Caki2 (cell line): ENCODE measurements at regions not wholly inside any gene's neighbourhood (a gene's known extent, or its start where the extent isn't known, plus 50 kb on each side); places are given as distances from the start of the nearest gene placed in this dataset.
"Not testable (repeated sequence)": the region's sequence is repeated elsewhere in the genome, so short reads cannot be mapped to it uniquely, and the experiment has no call there.

ENCODE experiments used
- DNase-seq: peaks from one replicate; pipeline ENCODE4 v3.0.0-alpha.2; 2015; ENCODE audit warnings: low read depth
- in situ Hi-C: cut with HindIII; loops from 2 replicates; pipeline ENCODE4 v1.10.0; 2016; ENCODE audit warnings: low sequenced_read_pairs, low pct_unique_long_range_greater_than_20kb, mixed read lengths

DNA sequence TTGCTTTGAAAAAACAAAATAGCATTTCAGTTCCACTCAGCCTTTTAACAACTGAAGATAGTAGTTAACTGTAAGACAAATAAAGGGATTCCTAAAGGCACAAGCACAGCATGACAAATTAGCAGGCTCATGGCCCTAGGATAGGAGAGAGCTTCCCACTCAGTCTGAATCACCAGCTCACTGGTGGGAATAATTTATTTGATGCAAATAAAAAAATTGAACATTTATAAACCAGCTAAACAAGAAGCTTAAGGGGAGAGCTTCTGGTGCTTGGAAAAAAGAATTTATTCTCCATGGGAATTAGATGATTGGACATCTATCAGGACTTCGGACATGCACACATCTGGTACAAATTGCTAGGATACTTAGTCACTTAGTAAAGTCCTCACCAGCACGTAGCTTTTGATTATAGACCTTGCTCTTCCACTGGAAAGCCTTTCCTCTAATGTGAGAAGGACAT is 294.1 kb upstream of the TNC start:
- DNase-seq, result no peak
- in situ Hi-C loops, result no loop called here

DNA sequence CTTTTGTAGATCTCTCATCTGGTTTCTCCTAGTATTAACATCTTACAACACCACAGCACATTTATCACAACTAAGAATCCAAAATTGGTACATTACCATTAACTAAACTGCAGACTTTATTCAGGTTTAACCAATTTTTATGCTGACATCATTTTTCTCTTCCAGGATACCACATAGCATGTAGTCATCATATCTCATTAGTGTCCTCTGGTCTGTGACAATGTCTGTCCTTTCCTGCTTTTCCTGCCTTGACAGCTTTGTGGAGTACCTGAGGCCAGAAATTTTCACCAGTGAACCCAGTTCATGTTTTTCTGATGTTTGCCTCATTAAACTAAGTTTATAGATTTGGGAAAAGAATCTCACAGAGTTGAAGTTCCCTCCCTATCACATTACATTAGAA is 294.7 kb upstream of the TNC start:
- in situ Hi-C loops, result no loop called here
- no peak for DNase-seq

DNA sequence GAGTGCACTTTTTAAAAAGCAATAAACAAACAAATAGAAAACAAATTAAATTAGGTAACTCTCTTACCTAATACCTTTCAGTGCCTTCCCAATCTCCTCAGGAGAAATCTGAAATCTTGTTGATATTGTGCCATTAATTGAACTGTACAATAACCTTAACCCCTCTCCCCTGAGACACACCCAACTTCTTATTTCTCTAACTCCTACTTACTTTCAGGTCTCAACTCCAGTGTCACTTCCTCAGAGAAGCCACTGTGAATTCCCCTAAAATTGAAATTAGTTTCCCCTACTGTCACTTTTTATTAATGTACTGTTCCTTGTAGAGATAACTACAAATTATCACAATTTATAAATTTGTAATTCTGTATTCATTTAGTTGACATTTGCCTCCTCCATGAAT is 295.3 kb upstream of the TNC start:
- no peak for DNase-seq
- in situ Hi-C loops, result no loop called here

DNA sequence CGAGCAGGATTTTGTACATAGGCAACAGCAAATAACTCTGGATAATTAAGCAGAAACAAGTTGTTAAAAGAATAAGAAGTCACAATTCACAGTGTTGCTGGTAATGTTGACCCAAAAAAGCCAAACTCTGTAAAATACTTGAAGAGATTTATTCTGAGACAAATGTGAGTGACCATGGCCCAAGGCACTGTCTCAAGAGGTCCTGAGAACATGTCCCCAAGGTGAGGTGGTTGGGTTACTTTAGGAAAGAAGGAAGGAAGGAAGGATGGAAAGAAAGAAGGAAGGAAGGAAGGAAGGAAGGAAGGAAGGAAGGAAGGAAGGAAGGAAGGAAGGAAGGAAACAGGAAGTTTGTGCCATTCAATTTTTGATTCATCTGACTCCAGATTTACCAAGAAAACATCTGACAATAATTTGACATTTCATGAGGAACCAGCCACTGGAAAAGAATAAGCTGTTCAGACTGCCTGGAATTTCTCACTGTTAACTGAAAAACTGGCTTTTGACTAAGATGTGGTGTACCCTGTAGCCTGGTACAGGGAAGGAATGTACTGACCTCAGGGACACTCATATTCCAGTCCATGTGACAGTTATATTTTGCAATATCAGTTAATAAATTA is 295.9 kb upstream of the TNC start:
- in situ Hi-C loops, result no loop called here
- no peak for DNase-seq

DNA sequence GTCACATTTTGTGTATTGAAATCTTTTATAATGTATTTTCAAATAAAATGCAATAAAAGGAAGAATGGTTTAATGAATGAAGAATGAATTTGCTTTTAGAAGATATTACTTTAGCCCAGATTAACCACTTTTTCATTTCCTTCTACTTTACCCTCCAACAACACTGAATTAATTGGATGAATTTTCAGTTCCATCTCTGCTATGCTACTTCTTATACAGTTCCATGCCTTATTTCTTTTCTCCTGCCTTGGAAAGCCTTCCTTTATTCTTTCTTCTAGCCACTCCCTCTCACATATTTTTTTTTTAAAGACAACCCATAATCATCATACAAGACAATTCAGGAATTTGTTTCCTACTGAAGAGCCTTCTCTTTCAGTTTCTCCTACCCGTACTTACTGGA is 296.6 kb upstream of the TNC start:
- no peak for DNase-seq
- in situ Hi-C loops, result no loop called here

DNA sequence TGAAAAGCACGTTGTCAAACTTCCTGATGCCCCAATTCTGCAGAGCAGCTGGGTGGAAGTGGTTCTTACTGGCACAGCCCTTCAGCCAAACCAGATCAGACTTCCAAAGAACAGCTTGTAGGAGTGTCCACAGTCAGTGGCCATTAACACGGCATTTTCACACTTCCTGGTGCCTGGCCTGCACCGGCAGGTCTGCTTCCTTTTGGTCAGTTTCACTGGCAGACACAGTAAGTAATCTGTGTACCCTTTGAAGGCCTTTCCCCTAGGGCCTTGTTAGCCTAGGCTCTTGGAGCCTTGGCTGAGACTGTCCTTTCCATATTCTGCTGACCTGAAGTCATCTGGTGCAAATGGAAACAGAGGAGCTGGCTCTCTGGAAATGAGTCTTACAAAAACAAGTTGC is 297.5 kb upstream of the TNC start:
- in situ Hi-C loops, result no loop called here
- DNase-seq, result no peak

DNA sequence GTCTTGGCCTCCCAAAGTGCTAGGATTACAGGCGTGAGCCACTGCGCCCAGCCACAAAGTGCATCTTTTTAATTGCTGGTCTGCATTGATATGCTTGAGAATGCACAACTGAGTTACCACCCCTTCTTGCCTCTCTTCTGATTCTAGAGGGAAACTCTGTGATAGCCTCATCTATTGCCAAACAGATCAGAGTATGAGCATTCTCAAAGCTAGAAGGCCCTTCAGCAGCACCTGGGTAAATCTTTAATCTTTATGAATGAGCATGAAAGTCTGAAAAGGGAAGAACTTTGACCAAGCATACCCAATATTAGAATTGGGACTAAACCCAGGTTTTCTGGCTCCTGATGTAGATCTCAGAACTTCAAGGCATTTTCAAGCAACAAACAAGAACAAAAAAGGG is 298.3 kb upstream of the TNC start:
- in situ Hi-C loops, result no loop called here
- no peak for DNase-seq

DNA sequence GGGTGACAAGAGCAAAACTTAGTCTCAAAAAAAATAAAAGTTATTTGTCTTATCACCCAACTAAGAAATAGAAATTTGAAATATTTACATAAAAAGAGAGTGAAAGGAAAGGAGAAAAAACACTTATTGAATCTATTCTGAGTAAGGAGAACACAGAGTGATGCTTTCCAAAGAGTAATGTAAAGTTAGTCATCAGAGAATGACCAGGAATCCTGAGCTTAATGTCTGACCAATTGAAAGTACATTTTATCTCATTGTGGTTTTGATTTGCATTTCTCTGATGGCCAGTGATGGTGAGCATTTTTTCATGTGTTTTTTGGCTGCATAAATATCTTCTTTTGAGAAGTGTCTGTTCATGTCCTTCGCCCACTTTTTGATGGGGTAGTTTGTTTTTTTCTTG is 300.2 kb upstream of the TNC start:
- DNase-seq, in situ Hi-C loops: not testable (repeated sequence)

DNA sequence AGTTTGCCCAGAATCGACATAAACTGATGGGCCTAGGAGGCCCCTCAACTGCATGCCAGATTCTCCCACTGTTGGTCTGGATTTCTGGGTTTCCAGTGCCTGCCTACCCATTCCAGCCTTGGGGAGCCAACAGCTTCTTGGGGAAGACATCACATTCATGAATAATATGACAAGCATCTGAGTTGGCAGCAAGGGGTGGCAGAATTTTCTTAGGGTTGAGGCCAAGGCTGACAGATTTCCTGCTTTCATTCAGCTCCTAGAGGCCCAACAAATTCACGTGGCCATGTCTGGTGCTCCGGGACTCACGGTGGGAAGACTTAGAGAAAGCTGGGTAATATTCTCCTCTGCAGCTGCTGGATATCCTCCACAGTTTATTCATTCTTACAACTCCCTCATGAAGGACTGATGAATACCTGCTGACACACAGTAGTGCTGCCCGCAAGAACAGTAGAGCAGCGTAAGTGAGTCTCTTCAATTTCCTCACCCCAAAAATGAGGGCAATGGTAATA is 305.0 kb upstream of the TNC start:
- no peak for DNase-seq
- in situ Hi-C loops, result no loop called here

DNA sequence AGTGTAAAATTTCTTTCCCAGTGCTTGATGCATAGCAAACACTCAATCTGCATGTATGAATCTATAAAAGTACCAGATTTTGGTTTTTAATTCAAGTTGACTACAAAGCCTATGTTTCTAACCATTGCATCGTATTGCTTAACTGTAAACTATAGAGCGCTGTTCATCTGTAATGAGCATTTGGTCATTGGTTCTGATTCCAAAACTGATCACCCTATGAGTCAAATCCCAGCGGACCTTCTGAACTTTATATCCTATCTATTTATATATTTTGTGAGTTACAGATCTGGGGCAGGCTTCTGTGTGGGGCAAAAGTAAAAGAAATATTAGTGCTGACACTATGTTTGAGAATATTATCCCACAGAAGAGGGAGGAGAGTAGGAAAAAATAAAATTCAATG is 305.7 kb upstream of the TNC start:
- in situ Hi-C loops, result no loop called here
- no peak for DNase-seq

DNA sequence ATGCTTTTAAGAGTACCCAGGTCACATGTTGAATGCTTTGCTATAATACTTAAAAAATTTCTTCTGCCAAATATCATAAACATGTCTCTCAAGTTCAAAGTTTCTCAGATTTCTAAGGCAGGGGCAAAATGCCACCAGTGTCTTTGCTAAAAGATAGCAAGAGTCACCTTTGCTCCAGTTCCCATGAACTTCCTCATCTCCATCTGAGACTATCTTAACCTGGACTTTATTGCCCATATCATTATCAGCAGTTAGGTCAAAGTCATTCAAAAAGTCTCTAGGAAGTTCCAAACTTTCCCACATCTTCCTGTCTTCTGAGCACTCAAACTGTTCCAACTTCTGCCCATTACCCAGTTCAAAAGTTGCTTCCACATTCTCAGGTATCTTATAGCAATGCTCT is 307.6 kb upstream of the TNC start:
- in situ Hi-C loops, result no loop called here
- DNase-seq, result no peak

DNA sequence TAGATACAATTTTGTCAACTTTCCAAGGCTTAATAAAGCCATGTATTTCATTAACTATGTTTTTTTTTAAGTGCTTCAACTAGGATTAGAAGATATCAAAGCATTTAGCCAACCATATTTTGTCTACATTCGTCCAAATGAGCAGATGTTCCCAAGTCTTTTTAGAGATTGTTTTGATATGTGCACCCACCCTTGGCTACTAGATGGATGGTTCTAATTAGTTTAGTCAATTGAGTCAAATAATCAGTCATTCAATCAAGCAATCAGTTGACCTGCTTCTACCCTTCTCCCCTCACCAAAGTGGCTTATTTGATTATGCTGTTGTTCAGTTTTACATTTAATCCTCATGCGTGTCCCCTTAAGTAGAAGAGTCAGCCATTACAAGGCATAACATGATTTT is 319.5 kb upstream of the TNC start:
- in situ Hi-C loops, result no loop called here

DNA sequence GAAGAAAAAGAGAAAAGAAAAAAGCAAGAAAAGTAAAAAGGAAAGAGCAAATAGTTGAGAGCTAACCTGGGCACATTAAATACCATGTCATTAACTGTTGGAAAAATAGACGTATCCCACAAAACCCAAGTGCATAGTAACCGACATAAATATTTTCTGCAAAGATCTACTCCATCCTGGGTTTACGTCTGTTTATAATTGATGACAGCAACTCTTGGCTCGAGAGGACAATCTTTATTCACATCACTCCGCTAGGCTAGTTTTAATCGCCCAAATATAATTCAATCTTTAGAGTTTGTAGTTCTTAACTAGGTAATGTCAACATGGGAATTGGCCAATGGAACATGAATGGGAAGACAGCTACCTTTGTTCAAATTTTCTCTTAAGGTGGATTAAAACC is 321.7 kb upstream of the TNC start:
- DNase-seq, result no peak
- in situ Hi-C loops, result no loop called here

More for the DNA sequence above, 319.5 kb upstream of the TNC start:
- no peak for DNase-seq

DNA sequence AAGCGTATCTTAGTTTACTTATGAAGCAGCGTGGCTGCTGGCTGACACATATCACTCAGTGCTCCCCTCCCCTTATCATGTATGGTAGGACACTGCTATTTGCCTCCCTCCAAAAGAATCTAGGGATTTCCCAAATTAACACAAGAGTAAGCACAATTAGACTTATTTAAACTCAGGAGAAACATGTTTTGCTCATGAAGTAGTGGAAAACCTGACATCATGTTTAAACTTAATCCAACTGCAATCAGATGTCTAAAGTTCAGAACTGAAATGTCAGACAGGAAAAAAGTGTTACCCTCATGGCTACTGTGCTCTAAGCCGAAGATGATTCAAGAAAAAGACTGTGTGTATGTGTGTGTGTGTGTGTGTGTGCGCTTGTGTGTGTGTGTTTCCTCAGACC is 324.1 kb upstream of the TNC start:
- in situ Hi-C loops, result no loop called here
- DNase-seq, result peak; percentile 54

DNA sequence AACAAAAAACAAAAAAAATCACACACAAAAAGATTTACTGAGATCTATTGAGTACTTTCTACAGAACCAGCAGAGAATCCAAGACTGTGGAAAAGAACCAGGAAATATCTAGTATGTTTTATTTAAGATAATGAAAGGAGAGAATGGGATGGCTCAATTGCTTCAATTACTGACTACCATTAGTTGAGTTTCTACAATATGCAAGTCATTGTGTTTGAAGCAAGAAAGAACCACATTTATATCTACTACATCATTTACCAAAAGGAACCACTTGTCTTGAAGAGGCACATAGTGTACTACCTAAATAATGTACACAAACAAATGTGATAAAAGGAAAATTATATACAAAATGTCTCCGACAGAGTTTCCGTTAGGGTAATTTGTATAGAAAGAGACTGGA is 325.9 kb upstream of the TNC start:
- in situ Hi-C loops, result no loop called here

DNA sequence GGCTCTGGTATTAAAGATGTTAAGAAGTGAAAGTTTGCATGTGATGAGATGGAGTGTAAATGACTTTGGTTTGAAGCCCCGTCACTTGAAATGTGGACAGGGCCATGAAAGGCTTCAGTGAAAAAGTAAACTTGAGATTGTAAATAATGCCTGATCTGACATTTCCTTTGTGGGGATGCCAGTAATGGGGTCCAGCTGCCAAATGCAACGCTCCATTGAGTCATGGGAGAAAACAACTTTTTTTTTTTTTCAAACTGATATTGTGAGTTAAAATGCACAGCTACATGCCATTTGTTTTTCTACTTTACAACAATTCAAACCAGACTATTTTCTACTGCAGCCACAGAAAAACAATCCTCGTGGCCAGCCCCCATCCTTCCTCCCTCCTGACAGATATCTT is 327.0 kb upstream of the TNC start:
- in situ Hi-C loops, result no loop called here
- DNase-seq, result no peak

More for the DNA sequence above, 325.9 kb upstream of the TNC start:
- DNase-seq, result no peak

DNA sequence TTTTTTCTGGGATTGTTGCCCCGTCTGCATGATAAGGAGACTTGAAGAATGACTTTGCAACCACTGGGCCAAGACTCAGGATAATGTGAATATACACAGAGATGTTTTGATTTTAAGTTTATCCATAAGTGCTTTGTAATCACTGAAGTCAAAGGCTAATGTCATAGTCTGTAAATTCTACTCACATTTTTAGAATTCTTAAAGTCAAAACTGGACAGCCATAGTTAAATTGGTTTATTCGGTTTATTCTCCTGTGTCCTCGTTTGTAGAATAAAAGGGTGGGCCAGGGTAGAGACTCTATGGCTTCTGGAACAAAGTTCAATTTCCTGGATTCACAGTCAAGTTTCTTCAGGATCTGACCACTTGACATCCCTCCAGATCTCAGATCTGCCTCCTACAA is 327.7 kb upstream of the TNC start:
- DNase-seq, result no peak
- in situ Hi-C loops, result no loop called here

DNA sequence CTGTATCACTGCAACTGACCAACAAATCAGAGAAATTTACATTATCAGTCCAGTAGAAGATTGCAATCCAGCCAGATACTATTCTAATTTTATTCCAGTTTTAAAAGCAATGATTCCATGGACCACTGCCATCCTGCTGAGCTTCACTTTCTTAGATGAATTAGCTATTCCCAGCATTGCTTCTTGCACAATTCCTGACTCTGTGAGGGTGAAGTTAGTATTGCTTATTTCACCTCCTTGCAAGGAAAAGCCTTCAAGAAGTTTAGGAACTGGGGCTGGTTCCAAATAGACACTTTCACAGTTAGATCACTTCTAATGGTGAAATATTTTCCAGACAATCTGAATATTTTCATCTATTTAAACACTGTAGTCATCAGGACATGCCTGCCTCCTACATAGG is 338.6 kb upstream of the TNC start:
- no peak for DNase-seq
- in situ Hi-C loops, result no loop called here

DNA sequence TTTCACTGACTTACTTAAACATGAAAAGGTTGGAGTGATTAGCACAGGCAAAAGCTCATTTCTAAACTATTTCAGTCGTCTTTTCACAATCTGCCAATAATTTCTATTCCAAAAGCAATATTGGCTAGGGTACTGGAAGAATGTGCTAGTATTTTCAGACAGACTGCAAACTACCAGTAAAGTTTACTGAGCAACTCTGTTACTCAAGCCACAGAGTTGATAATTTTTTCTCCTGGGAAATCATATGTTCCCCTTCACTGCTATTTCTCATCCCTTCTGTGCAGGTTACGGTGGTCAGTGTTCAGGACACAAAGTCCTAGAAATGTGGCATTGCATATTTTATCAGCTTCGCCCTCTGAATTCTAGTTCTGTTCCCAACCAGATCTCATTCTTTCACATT is 343.3 kb upstream of the TNC start:
- in situ Hi-C loops, result no loop called here

DNA sequence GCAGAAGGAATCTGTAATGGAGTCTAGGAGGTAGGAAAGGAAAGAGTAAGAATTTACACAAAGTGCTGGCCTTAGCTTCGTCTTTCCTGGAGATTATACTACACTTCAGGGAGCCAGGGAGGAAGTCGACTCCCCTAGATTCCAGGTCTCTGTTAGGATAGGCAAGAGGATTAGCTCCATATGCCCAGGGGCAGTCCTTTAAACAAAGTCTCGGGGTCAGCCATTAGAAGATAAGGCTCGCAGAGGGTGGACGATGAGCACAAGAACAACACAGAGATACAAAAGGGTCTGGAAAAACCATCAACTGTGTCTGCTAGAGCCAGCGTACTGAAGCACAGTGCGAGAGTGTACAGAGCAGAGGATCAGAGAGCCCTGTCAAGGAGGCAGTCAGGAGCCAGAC is 344.7 kb upstream of the TNC start:
- in situ Hi-C loops, result no loop called here
- DNase-seq, result no peak

More for the DNA sequence above, 343.3 kb upstream of the TNC start:
- DNase-seq, result no peak

DNA sequence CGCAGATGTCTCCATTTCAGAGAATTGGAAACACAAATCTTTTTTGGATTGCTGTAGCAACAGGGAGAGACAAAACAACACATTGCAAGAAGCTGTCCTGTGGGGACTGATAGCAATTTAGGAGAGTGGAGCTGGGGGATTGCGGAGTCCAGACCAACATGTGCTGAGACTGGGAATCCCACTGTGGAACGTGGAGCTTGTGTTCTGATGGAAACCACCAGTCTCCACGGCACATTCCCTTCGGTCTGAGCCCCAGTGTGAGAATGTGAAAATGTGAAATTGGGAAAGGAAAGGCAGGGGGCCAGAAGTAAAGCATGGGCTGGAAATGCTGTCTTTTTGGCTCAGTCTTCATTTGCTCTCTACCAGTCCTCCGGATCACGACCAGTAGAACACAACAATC is 348.8 kb upstream of the TNC start:
- in situ Hi-C loops, result no loop called here
- DNase-seq, result no peak
